Lower leg skin (tissue), 3 donors: ENCODE measurements at regions not wholly inside any gene's neighbourhood (a gene's known extent, or its start where the extent isn't known, plus 50 kb on each side); places are given as distances from the start of the nearest gene placed in this dataset.

ENCODE experiments used
- CTCF ChIP-seq, 3 donors: fragments of 450-650 bp; IDR thresholded peaks; one replicate each; pipeline ENCODE4 v1.5.1; 2016; ENCODE audit warnings: antibody characterized with exemption in 3 of 3, mild to moderate bottlenecking in 3 of 3, moderate library complexity in 2 of 3
- POLR2A ChIP-seq, 2 donors: fragments of 450-650 bp; IDR thresholded peaks; one replicate each; pipeline ENCODE4 v1.6.1; 2016 to 2017; ENCODE audit warnings: antibody characterized with exemption in 2 of 2, mild to moderate bottlenecking in 1 of 2, moderate library complexity in 1 of 2

GRCh38 chr5:98415663-98416062 lies 357.8 kb upstream of the RGMB start:
- TF ChIP-seq CTCF (IDR thresholded peaks at IDR 0.05): no peak
- TF ChIP-seq POLR2A (IDR thresholded peaks at IDR 0.05): no peak
